Stimulated activated CD4-positive, alpha-beta T cell treated with anti-CD3 and anti-CD28 coated beads, TNF-alpha, amount 100 ng/mL, for 1 hour (primary cell): ENCODE measurements at regions not wholly inside any gene's neighbourhood (a gene's known extent, or its start where the extent isn't known, plus 50 kb on each side); places are given as distances from the start of the nearest gene placed in this dataset.

Experiments used
- DNase-seq, 3 donors: peaks; one replicate each; pipeline ENCODE4 v3.0.0-alpha.2; 2020; ENCODE audit warnings: low read depth in 3 of 3, low spot score in 1 of 3

- DNase-seq: no peak
Observed at GRCh38 chr5:117261948-117262571, 687.4 kb upstream of the SEMA6A start.

- DNase-seq: no peak
Observed at GRCh38 chr5:117255211-117256027, 680.8 kb upstream of the SEMA6A start.

GRCh38 chr5:117252566-117252965 is 677.9 kb upstream of the SEMA6A start:
- DNase-seq: no peak

GRCh38 chr5:117249086-117249815 is 674.6 kb upstream of the SEMA6A start:
- DNase-seq: no peak

- DNase-seq: no peak
Observed at GRCh38 chr5:117246424-117246823, 671.8 kb upstream of the SEMA6A start.

- DNase-seq: no peak
Observed at GRCh38 chr5:117245130-117245529, 670.5 kb upstream of the SEMA6A start.

GRCh38 chr5:117242028-117242427 is 667.4 kb upstream of the SEMA6A start:
- DNase-seq: no peak

GRCh38 chr5:117236941-117237340 is 662.3 kb upstream of the SEMA6A start:
- DNase-seq: no peak

- DNase-seq: no peak
Observed at GRCh38 chr5:117235786-117236185, 661.2 kb upstream of the SEMA6A start.

- DNase-seq: no peak
Observed at GRCh38 chr5:117230375-117230774, 655.8 kb upstream of the SEMA6A start.

GRCh38 chr5:117220730-117221129 is 646.1 kb upstream of the SEMA6A start:
- no peak for DNase-seq

- DNase-seq: no peak
Observed at GRCh38 chr5:117218789-117219188, 644.2 kb upstream of the SEMA6A start.

GRCh38 chr5:117212866-117213265 is 638.2 kb upstream of the SEMA6A start:
- no peak for DNase-seq

- no peak for DNase-seq
Observed at GRCh38 chr5:117210796-117211195, 636.2 kb upstream of the SEMA6A start.

- no peak for DNase-seq
Observed at GRCh38 chr5:117209479-117209878, 634.9 kb upstream of the SEMA6A start.

GRCh38 chr5:117207088-117207668 is 632.6 kb upstream of the SEMA6A start:
- no peak for DNase-seq

GRCh38 chr5:117205894-117206293 is 631.3 kb upstream of the SEMA6A start:
- no peak for DNase-seq

- no peak for DNase-seq
Observed at GRCh38 chr5:117204926-117205869, 630.6 kb upstream of the SEMA6A start.

GRCh38 chr5:117204404-117204803 is 629.8 kb upstream of the SEMA6A start:
- no peak for DNase-seq

- no peak for DNase-seq
Observed at GRCh38 chr5:117203584-117203983, 629.0 kb upstream of the SEMA6A start.

GRCh38 chr5:117201001-117201400 is 626.4 kb upstream of the SEMA6A start:
- no peak for DNase-seq
